ENCODE measurements at regions not wholly inside any gene's neighbourhood (a gene's known extent, or its start where the extent isn't known, plus 50 kb on each side); places are given as distances from the start of the nearest gene placed in this dataset.

- Histone ChIP-seq H2AFZ (ENCODE audit: insufficient read depth, low read depth, low read length, poor library complexity, severe bottlenecking) (no peak overlapping the region), H4K20me1 (ENCODE audit: control insufficient read depth, insufficient read depth, low read length, poor library complexity, severe bottlenecking) (no peaks in the 10 kb centered on the region), H3K9ac (ENCODE audit: low read length) (no peak overlapping the region), H3K27me3 (replicated peaks in 1 of 4; ENCODE audit: control extremely low read depth in 1 of 4, control insufficient read depth in 3 of 4, insufficient read depth in 4 of 4, low read length in 3 of 4) (no peaks in the 10 kb centered on the region), H3K36me3 (replicated peaks in 1 of 2; ENCODE audit: control extremely low read depth in 1 of 2, control insufficient read depth in 1 of 2, extremely low read depth in 1 of 2, insufficient read depth in 2 of 2, low read length in 1 of 2) (no peaks in the 10 kb centered on the region), H3K4me2 (replicated peaks; ENCODE audit: low read depth, low read length, poor library complexity, severe bottlenecking) (no peak overlapping the region), H3K4me3 (ENCODE audit: control extremely low read depth in 1 of 5, extremely low read depth in 1 of 5, insufficient read depth in 1 of 5, low read depth in 2 of 5, low read length in 4 of 5) (no peak overlapping the region), H3K79me2 (ENCODE audit: control insufficient read depth, insufficient read depth, low read length) (no peaks in the 10 kb centered on the region), H3K4me1 (ENCODE audit: control insufficient read depth in 2 of 2, insufficient read depth in 2 of 2, low read length in 2 of 2) (no peaks in the 10 kb centered on the region), H3K27ac (ENCODE audit: low read length in 2 of 2) (no peak overlapping the region), H3K9me3 (ENCODE audit: control extremely low read depth in 1 of 3, control insufficient read depth in 2 of 3, insufficient read depth in 1 of 3, low read length in 2 of 3) (no peaks in the 10 kb centered on the region)
- no peak for DNase-seq
- no peak overlapping the region for H3K27ac Mint-ChIP-seq
- no peak overlapping the region for H3K4me3 Mint-ChIP-seq
- no peaks in the 10 kb centered on the region for H3K4me1 Mint-ChIP-seq
- intact Hi-C loops (cut with micrococcal nuclease), result no loop called here
- ATAC-seq (ENCODE audit: low read depth), result no peak
- no peaks in the 10 kb centered on the region for H3K9me3 Mint-ChIP-seq (ENCODE audit: insufficient read depth)
- TF ChIP-seq EZH2 (IDR thresholded peaks at IDR 0.05; ENCODE audit: borderline replicate concordance, insufficient read depth, low read depth, low read length, poor library complexity, severe bottlenecking) (no peak), CTCF (IDR thresholded peaks at IDR 0.05) (no peak)
- H3K27me3 Mint-ChIP-seq, result no peaks in the 10 kb centered on the region
- no CpG with 5 or more reads among the region's 1 CpG for WGBS (ENCODE audit: insufficient coverage)
- ChIA-PET CTCF (no interaction called here), POLR2A (no interaction called here)
These were observed 309.5 kb upstream of the CPXCR1 start for GRCh38 chrX:88437563-88437962.

GRCh38 chrX:88438209-88438608, 308.8 kb upstream of the CPXCR1 start:
- Histone ChIP-seq H3K79me2 (ENCODE audit: control insufficient read depth, insufficient read depth, low read length) (no peaks in the 10 kb centered on the region), H3K4me1 (ENCODE audit: control insufficient read depth in 2 of 2, insufficient read depth in 2 of 2, low read length in 2 of 2) (no peaks in the 10 kb centered on the region), H3K4me3 (ENCODE audit: control extremely low read depth in 1 of 5, extremely low read depth in 1 of 5, insufficient read depth in 1 of 5, low read depth in 2 of 5, low read length in 4 of 5) (no peak overlapping the region), H3K9ac (ENCODE audit: low read length) (no peak overlapping the region), H4K20me1 (ENCODE audit: control insufficient read depth, insufficient read depth, low read length, poor library complexity, severe bottlenecking) (no peaks in the 10 kb centered on the region), H3K36me3 (replicated peaks in 1 of 2; ENCODE audit: control extremely low read depth in 1 of 2, control insufficient read depth in 1 of 2, extremely low read depth in 1 of 2, insufficient read depth in 2 of 2, low read length in 1 of 2) (no peaks in the 10 kb centered on the region), H3K27ac (ENCODE audit: low read length in 2 of 2) (no peak overlapping the region), H3K27me3 (replicated peaks in 1 of 4; ENCODE audit: control extremely low read depth in 1 of 4, control insufficient read depth in 3 of 4, insufficient read depth in 4 of 4, low read length in 3 of 4) (no peaks in the 10 kb centered on the region), H3K9me3 (ENCODE audit: control extremely low read depth in 1 of 3, control insufficient read depth in 2 of 3, insufficient read depth in 1 of 3, low read length in 2 of 3) (no peaks in the 10 kb centered on the region), H2AFZ (ENCODE audit: insufficient read depth, low read depth, low read length, poor library complexity, severe bottlenecking) (no peak overlapping the region), H3K4me2 (replicated peaks; ENCODE audit: low read depth, low read length, poor library complexity, severe bottlenecking) (no peak overlapping the region)
- no peak overlapping the region for H3K27ac Mint-ChIP-seq
- TF ChIP-seq CTCF (IDR thresholded peaks at IDR 0.05) (no peak), EZH2 (IDR thresholded peaks at IDR 0.05; ENCODE audit: borderline replicate concordance, insufficient read depth, low read depth, low read length, poor library complexity, severe bottlenecking) (no peak)
- ChIA-PET CTCF (no interaction called here), POLR2A (no interaction called here)
- no peaks in the 10 kb centered on the region for H3K4me1 Mint-ChIP-seq
- no peaks in the 10 kb centered on the region for H3K9me3 Mint-ChIP-seq (ENCODE audit: insufficient read depth)
- ATAC-seq (ENCODE audit: low read depth) (no peak), DNase-seq (no peak)
- H3K27me3 Mint-ChIP-seq, result no peaks in the 10 kb centered on the region
- intact Hi-C loops (cut with micrococcal nuclease), result no loop called here
- no peak overlapping the region for H3K4me3 Mint-ChIP-seq
- no CpG with 5 or more reads among the region's 1 CpG for WGBS (ENCODE audit: insufficient coverage)
